Retina (tissue), 1 donor: ENCODE measurements at regions not wholly inside any gene's neighbourhood (a gene's known extent, or its start where the extent isn't known, plus 50 kb on each side); places are given as distances from the start of the nearest gene placed in this dataset.
"Not testable (repeated sequence)": the region's sequence is repeated elsewhere in the genome, so short reads cannot be mapped to it uniquely, and the experiment has no call there.

Source experiments
- DNase-seq: peaks from one replicate; pipeline ENCODE4 v3.0.0-alpha.2; 2016

DNA sequence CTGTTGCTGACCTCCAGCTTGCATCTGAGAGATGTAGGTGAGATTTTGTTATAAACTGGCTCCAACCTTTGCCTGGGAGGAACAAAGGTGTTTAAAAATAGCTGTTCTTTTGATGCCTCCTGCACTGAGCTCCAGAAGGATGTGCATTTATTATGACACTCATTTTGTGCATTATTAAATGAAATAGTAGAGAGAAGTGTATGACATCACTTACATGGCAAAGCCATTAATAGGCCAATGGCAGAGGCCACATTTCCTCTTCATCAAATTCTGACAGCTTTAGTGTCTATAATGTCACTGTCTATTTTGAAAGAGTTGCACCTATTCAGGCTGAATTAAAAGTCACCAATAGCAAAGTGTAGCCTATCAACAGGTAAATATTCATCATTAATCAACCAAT, 564.6 kb downstream of the FLRT2 start:
- no peak for DNase-seq

DNA sequence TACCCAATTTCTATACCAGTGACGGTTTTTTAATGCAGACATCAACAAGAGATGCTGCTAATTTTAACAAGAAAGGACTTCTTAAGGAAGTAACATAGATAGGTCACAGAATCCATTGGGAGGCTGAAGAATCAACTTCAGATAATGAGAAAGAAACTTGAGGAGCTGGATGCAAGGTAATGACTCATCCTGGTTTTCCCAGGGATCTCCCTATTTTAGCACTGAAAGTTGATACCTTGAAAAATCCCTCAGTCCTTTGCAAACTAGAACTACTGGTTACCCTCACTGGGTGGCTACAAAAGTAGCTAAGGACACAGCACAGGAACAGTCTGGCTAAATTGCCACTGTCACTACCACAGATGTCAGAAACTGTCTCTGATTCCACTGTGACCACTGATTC, 561.9 kb downstream of the FLRT2 start:
- no peak for DNase-seq

DNA sequence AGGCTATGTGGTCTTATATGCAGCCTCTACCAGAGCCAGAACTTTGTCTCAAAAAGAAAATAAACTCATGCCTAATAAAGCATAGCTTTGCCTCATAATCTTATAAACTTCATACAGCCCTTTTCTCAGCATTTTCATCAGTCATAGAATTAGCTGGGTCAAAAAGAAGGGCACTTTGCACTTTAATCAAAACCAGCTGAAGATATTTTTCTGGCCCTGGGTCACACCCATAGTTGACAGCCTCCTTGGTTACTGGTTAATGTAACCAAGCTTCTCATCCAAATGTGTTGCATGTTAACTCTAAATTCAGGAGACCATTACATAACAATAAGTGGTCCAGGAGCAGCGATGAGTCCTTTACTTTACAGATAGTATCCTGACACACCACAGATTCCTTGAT, 558.2 kb downstream of the FLRT2 start:
- DNase-seq = no peak

DNA sequence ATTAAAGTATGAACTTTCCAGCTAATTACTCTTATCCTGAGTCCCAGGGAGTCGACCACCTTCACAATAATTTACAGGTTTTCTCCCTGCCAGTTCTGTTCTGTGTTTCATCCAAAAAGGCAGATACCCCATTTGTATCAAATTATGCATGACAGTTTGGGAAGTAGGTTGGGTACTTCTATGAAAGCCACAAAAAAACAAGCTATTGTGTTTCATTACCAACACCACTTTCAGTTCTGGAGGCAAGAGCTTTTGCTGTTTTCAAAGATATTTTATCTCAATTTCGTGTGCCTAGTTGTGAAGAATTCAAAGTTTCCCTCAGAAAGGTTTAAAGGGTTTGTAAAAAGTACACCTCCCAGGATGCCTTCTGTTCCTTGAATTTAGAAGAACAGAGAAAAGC, 557.4 kb downstream of the FLRT2 start:
- no peak for DNase-seq

DNA sequence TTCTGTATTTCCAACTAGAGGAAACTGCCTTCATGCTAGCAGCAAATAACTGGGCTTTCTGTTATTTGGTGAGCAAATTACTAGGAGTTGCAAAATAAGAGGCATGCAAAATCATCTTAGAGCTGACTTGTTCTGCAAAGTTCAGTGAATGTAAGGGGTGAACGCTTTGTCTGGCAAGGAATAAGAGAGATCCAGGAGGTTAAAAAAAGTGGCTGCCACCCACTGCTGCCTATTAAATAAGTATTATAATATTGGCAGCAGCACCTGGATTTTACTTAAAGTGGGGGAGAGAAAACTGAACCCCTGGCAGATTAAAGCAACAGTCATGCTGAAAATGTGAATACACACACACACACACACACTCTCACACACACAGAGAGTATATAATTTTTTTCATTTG, 557.0 kb downstream of the FLRT2 start:
- DNase-seq = no peak

DNA sequence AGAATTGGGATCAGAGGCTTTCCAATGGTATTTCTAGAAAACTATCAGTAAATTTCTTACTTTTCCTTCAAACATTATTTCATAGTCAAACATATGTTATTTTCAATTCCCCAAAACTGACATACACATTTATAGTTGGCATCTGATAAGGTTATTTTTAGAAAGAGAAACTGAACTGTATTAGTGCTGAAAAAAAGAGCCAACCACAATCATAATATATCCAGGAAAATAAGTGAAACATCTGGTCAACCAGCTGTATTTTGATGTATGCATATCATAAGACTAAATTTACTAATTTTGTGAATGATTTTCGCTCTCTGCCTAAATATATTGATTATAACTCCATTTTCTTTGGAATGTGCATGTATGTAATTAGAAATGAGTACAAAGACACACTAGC, 554.2 kb downstream of the FLRT2 start:
- DNase-seq = no peak

DNA sequence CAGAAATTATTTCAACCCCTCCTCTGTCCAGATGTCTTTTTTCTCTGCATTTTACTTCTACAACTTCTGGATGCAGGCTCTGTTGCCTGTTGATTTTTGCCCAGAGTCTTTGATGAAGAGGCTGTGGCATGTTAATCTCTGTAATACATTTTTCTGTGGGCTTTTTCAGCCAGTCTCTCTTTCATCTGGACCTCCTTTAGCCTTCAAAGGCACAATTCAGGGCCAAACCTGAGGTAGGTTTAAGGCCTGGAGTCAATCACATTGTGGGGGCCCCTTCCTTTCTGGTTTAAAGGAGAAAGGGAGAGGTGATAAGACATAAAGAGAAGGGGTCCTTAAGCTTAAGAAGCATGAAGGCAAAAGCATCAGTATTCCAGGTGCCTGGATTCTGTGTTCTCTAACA, 553.7 kb downstream of the FLRT2 start:
- no peak for DNase-seq

DNA sequence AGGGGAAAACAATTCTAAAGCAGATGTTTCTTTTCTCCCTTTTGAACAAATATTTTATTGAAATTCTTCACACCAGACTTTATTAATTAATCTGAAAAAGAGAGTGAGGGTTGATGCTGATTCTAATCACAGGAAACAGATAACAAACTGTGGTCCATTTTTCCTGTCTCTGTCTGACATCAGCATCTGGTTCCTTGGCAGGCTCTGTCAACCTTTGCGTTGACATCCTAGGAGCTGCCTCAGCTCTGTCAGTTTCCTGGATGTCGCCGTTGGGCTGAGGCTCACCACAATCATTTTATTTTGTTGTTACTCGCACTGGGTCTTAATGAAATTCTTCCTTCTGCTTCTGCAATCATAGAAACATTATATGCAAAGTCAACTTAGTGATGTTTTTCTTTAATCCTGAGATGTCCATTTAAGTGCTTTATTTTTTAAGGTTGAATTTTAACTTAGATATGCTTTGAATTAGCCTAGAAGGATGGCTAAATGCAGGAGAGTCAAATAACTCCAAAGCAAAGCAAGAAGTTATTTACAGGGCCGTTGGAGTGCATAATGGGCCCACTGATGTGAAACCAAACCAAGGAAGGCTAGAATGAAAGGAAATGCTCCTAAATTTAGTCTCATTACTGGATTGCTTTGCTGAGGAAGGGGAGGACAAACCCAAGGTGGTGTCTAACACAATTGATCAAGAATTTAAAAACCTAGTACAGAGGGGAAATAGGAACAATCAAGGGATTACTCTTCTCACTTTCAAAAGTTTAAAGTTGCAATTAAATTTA, 542.4 kb downstream of the FLRT2 start:
- no peak for DNase-seq

DNA sequence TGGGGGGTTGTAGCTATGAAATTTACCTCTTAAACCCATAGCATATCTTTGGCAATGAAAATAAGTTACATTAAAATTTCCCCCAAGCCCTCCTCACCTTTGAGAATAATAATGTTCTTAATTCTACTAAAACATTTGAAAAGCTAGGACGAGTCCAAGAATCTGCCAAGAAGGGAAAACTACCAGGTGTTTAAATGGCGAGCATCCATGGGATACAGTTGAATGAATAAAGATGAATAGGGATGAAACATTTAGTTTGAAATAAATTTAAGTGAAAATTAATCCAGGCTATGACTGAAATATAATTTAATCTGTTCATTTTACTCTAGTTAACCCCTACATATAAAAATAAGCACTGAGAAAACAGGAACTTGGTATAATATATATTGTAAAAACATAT, 536.7 kb downstream of the FLRT2 start:
- no peak for DNase-seq

DNA sequence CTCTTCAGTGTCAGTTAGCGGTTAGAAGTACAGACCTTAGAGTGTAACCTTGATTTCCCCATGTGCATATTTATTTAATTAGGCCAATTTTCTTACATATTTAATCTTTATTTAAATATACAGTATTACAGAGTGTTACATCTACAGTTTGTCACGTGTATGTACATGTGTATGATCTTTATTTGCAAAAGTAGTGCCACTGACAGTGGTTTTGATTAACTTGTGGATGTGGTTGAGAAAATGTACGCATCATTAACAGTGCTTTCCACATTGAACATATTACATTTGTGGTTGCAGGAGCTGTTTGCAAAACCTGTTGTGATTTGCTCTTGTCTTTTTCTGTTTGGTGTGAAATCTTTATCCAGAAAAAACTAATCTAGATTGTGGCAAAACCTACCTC, 535.5 kb downstream of the FLRT2 start:
- no peak for DNase-seq

DNA sequence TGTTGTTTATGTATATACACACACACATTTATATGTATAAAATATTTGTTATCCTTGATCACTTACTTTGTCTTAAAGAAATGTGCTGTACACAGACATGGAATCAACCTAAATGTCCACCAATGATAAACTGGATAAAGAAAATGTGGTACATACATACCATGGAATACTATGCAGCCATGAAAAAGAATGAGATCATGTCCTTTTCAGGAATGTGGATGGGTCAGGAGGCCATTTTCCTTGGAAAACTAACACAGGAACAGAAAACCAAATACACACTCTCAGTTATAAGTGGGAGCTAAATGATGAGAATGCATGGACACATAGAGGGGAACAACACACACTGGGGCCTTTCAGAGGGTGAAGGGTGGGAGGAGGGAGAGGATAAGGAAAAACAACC, 534.7 kb downstream of the FLRT2 start:
- not testable (repeated sequence) for DNase-seq

DNA sequence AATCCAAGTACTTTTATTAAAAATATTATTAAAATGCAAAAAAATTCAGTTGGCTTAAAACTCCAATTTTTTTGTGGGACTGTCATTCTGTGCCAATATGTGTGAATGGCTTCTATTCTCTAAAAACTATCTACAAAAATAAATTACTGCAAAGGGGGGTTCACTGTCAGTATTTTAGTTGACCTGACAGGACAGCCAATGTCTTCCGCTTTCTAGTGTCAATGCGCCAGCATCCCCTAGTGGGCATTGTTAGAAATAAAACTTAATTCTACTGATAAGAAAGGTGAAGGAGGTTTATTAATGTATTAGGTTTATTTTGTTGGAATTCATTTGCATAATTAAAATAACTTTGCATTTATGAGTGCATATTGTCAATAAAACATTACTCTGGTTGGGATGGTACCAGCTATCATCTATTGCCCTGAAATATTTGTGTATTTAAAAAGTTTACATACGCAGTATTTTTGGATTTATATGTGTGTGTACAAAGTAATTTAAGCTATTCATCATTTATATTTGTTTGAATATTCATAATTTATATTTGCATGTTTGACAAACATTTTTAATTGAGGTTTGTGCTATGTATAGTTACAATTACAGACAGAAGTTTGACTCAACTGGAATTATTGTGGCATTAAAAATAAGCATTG, 527.2 kb downstream of the FLRT2 start:
- peak; percentile 32 for DNase-seq

DNA sequence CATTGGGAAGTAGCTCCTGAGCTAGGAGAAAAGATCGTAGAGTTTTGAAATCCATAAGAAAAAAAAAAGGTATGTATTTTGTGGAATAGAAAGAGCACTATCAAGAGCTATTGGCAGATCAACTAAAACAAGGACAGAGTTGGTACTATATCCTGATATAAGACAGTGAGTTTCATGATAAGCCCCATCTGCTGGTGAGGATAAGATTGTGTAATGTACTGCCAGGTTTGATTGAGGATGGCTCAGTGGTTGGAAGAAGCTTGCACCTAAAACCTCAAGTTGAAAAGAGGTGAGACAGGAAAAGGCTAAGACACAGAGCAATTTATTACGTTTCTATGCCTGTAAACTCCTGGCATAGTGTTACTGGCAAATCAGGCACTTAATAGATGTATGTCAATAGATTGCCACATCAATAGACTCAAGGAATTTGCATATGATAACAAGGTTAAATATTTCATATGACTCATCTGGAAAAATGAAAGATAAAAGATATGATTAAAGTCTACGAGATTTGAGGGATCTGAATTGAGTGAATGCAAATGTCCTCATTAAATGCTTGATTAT, 525.6 kb downstream of the FLRT2 start:
- DNase-seq = no peak

DNA sequence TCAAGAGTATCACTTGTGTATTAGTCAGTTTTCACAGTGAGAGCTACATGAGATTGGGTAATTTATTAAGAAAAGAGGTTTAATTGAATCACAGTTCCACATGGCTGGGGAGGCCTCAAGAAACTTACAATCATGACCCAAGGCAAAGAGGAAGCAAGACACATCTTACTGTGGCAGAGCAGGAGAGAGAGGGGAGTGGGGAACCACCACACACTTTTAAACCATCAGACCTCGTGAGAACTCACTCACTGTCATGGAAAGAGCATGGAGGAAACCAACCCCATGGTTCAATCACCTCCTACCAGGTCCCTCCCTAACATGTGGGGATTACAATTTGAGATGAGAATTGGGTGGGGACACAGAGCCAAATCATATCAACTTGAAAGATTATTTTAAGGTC, 522.9 kb downstream of the FLRT2 start:
- no peak for DNase-seq

DNA sequence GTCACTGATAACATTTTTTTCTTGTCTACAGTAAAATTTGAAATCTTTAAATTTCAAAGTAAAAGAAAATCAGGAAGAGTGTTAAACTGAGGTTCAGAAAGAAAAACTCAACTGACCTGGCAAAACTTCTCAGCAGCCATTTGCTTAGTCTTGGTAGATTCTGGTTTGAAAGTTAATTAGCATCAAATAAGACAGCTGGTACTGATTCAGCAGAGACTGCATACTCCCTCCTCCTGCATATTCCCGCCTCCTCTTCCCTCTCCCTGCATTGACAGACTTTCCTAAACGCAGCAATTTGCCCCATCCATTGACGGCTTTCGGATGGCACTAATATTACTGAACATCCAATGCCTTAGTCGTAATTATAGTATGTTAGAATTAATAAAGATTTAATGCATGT, 520.8 kb downstream of the FLRT2 start:
- no peak for DNase-seq

DNA sequence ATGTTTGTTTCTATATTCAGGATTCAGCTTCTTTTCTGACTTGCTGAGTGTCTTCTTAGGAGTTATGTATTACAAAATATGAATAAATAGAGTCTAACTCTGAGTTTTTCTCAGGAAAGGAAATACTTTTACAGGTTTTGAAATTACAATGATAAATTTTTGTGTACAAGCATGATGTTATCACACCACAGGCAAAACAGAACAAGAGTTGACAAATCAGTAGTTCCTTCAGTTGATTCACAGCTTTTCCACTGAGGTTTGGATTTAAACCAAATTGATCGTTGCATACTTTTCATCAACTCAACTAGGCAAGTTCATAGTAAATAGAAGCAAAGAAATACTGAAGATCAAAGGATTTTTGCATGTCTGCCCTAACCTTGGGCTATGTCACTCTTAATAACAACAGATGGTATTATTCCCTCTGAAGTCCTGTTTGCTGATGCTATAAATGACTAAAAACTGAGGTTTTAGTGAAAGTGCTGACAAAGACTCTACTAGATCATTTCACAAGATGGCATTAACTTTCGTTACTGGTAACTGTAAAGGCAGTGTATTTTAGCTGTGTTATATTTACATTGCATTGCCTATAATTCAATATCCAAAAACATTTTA, 520.2 kb downstream of the FLRT2 start:
- DNase-seq = no peak

DNA sequence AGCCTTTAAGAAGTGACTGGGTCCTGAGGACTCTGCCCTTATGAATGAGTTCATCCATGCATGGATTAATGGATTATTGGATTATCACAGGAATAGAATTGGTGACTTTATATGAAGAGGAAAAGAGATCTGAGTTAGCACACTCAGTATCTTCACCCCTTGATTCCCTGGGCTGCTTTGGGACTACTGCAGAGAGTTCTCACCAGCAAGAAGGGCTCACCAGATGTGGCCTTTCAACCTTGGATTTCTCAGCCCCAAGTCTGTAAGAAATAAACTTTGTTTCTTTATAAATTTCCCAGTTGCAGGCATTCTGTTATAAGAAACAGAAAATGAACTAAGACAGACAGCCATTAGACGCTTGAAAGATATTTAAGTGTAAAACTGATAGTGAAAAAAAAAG, 509.2 kb downstream of the FLRT2 start:
- DNase-seq = no peak

DNA sequence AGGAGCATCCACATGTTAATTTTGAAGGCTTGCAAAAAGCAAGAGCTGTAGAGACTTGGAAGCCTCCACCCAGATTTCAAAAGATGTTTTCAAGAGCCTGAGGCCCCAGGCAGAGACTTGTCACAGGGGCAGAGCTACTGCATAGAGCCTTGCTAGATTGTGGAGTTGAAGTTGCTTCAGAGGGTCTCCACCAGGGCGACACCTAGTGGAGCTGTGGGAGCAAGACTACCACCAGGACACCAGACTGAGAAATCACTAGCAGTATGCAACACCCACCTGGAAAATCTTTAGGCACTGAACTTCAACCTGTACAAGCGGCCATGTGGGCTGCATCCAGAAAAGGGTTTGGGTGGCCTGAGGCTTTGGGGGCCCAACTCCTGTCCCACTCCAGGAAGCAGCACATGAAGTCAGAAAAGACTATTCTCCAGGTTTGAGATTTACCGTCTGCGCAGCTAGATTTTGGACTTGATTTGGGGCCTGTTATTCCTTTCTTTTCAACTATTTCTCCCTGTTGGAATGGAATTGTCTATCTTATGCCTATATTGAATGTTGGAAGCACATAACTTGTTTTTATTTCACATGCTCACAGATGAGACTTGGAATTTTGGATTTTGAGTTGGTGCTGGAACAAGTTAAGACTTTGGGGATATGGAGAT, 508.6 kb downstream of the FLRT2 start:
- DNase-seq = peak; percentile 66

DNA sequence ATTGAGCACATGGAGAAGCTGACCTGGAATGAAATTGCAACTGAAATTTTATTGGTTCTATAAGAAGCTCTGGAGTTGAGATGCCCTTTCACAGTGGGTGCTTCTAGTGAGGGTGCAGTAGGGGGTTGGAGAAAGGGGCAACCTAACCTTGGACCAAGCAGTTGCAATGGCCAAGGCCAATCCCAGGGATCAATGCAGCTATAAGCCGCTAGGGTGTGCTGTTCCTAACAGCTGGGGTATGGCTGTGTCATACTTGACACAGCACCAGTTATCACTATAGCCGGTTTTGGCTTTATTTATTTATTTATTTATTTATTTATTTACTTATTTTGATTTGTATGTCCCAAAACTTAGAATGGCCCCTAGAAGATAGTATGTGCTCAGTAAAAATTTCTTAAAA, 505.9 kb downstream of the FLRT2 start:
- DNase-seq = no peak

DNA sequence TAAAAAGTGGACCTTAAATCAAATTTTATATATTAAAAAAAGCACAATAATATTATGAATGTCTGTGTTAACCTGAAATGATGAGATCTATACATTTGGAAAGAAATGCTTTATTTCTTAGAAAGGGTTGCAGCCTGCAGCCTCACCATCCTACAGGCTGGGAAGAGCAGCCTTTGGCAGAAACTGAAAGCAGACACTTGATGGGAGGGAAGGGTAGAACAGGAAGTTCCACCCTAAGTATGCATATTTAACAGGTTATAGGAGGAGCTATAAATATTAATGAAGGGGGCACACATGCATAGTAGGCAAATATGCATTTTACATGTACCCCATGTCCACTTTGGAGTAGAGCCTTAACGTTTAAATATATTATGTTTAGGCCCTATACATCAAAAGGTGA, 498.0 kb downstream of the FLRT2 start:
- no peak for DNase-seq

DNA sequence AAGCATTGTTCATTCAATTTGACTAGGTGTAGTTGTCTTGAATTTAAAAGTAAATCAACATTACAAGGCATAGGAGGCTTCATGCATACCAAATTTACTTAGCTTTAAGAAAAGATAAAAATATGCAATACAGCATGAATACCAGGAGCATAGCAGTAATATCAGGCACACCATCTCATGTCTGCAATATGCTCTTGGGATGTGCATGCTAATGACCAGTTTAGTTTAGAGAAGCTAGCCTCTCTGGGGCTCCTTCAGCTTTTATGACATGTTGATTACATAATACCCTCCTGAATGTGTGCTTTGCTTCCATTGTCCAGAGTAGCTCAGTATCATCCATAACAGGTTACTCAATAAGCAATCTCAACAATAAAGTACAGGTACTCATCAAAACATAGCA, 497.2 kb downstream of the FLRT2 start:
- DNase-seq = no peak

DNA sequence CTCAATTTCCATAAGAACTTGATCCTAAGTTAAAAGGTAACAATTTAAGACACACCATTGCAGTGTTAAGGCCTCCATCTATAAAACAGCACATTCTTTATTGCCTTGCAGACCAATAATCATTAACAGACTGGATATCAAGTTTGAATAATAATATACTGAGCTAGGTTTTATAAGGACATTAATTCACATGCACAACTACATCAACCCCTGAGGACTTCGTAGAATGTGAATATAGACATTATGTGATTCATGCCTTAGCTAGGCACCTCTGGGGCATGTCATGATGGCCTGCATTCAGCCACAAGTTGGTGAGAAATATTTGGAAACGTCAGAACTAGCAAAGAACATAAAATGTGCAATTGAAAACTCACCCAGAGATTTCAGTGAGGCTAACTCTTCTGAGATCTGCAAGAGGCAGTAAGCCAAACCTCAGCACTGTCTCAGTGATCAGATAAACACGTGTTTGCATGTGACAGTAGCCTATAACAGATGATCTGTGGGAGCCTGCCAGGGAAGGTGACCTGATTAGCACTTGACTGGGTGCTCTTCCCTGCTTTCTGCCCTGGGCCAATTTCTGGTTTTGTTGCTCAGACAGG, 492.2 kb downstream of the FLRT2 start:
- DNase-seq = no peak

DNA sequence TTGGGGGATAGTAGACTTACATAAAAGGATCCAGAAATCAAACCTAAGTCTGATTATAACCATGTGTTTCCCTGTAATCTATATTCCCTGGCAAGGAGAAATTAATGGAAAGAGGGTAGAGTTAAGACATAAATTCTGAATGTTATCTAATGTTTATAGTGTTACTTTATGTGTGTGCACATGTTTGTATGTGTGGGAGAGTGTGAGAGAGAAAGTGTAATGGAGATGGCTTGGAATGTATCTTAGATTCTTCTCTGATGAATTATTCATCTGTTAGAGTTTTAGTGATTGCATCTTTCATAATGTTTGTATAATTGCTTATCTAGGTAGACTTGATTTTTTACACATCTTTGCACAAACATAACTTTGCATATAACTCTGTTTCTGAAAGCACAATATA, 490.9 kb downstream of the FLRT2 start:
- no peak for DNase-seq
